ENCODE measurements at regions not wholly inside any gene's neighbourhood (a gene's known extent, or its start where the extent isn't known, plus 50 kb on each side); places are given as distances from the start of the nearest gene placed in this dataset.

DNA sequence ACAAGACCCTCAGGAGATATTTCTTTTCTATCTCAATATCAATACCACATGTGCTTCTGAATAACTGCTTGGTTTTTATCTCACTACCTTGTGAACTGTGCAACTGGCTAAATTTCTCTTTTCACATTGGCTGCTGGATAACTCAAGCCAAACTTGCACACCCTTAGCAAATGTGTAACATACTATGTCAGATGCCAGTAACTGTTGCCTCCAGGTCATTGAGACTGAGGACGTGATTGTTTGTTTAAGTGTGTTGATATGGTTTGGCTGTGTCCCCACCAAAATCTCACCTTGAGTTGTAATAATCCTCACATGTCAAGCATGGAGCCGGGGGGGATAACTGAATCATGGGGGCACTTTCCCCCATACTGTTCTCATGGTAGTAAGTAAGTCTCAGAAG is 90.2 kb upstream of the LIN7C start:
- TF ChIP-seq, protein P1, sequence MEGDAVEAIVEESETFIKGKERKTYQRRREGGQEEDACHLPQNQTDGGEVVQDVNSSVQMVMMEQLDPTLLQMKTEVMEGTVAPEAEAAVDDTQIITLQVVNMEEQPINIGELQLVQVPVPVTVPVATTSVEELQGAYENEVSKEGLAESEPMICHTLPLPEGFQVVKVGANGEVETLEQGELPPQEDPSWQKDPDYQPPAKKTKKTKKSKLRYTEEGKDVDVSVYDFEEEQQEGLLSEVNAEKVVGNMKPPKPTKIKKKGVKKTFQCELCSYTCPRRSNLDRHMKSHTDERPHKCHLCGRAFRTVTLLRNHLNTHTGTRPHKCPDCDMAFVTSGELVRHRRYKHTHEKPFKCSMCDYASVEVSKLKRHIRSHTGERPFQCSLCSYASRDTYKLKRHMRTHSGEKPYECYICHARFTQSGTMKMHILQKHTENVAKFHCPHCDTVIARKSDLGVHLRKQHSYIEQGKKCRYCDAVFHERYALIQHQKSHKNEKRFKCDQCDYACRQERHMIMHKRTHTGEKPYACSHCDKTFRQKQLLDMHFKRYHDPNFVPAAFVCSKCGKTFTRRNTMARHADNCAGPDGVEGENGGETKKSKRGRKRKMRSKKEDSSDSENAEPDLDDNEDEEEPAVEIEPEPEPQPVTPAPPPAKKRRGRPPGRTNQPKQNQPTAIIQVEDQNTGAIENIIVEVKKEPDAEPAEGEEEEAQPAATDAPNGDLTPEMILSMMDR (IDR thresholded peaks at IDR 0.05): no peak
- no peak for TF ChIP-seq POLR2AphosphoS5 (IDR thresholded peaks at IDR 0.05; ENCODE audit: low read depth, low read length)
- TF ChIP-seq, protein P2, sequence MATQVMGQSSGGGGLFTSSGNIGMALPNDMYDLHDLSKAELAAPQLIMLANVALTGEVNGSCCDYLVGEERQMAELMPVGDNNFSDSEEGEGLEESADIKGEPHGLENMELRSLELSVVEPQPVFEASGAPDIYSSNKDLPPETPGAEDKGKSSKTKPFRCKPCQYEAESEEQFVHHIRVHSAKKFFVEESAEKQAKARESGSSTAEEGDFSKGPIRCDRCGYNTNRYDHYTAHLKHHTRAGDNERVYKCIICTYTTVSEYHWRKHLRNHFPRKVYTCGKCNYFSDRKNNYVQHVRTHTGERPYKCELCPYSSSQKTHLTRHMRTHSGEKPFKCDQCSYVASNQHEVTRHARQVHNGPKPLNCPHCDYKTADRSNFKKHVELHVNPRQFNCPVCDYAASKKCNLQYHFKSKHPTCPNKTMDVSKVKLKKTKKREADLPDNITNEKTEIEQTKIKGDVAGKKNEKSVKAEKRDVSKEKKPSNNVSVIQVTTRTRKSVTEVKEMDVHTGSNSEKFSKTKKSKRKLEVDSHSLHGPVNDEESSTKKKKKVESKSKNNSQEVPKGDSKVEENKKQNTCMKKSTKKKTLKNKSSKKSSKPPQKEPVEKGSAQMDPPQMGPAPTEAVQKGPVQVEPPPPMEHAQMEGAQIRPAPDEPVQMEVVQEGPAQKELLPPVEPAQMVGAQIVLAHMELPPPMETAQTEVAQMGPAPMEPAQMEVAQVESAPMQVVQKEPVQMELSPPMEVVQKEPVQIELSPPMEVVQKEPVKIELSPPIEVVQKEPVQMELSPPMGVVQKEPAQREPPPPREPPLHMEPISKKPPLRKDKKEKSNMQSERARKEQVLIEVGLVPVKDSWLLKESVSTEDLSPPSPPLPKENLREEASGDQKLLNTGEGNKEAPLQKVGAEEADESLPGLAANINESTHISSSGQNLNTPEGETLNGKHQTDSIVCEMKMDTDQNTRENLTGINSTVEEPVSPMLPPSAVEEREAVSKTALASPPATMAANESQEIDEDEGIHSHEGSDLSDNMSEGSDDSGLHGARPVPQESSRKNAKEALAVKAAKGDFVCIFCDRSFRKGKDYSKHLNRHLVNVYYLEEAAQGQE (IDR thresholded peaks at IDR 0.05; ENCODE audit: insufficient read depth in 1 of 2, low read depth in 2 of 2, low read length in 1 of 2): no peak
